Stimulated activated CD4-positive, alpha-beta T cell treated with anti-CD3 and anti-CD28 coated beads, TNF-alpha, amount 100 ng/mL, for 48 hours (primary cell): ENCODE measurements at regions not wholly inside any gene's neighbourhood (a gene's known extent, or its start where the extent isn't known, plus 50 kb on each side); places are given as distances from the start of the nearest gene placed in this dataset.

Source experiments
- DNase-seq, 3 donors: peaks; one replicate each; pipeline ENCODE4 v3.0.0-alpha.2; 2020; ENCODE audit warnings: low read depth in 3 of 3

- DNase-seq, result no peak
Observed at GRCh38 chr14:98864211-98864610, 407.8 kb downstream of the BCL11B start.

- DNase-seq, result no peak
Observed at GRCh38 chr14:98867146-98867545, 404.9 kb downstream of the BCL11B start.

GRCh38 chr14:98867726-98868125, 404.3 kb downstream of the BCL11B start:
- DNase-seq, result no peak

- DNase-seq, result no peak
Observed at GRCh38 chr14:98868866-98869265, 403.1 kb downstream of the BCL11B start.

GRCh38 chr14:98871796-98872195, 400.2 kb downstream of the BCL11B start:
- no peak for DNase-seq

- no peak for DNase-seq
Observed at GRCh38 chr14:98877065-98877464, 394.9 kb downstream of the BCL11B start.

- DNase-seq, result no peak
Observed at GRCh38 chr14:98878282-98878681, 393.7 kb downstream of the BCL11B start.

GRCh38 chr14:98886982-98887381, 385.0 kb downstream of the BCL11B start:
- no peak for DNase-seq

GRCh38 chr14:98888281-98888680, 383.7 kb downstream of the BCL11B start:
- no peak for DNase-seq

- DNase-seq, result no peak
Observed at GRCh38 chr14:98888927-98889835, 382.8 kb downstream of the BCL11B start.

- no peak for DNase-seq
Observed at GRCh38 chr14:98889836-98890185, 382.2 kb downstream of the BCL11B start.

GRCh38 chr14:98890556-98891340, 381.2 kb downstream of the BCL11B start:
- DNase-seq, result no peak

GRCh38 chr14:98893675-98894074, 378.3 kb downstream of the BCL11B start:
- no peak for DNase-seq

GRCh38 chr14:98894600-98894999, 377.4 kb downstream of the BCL11B start:
- DNase-seq, result no peak

GRCh38 chr14:98896449-98896848, 375.5 kb downstream of the BCL11B start:
- DNase-seq, result no peak

GRCh38 chr14:98897605-98898309, 374.2 kb downstream of the BCL11B start:
- no peak for DNase-seq

GRCh38 chr14:98899441-98899840, 372.6 kb downstream of the BCL11B start:
- no peak for DNase-seq

GRCh38 chr14:98900236-98900635, 371.8 kb downstream of the BCL11B start:
- no peak for DNase-seq

GRCh38 chr14:98900798-98901197, 371.2 kb downstream of the BCL11B start:
- no peak for DNase-seq

- no peak for DNase-seq
Observed at GRCh38 chr14:98901511-98902205, 370.3 kb downstream of the BCL11B start.

GRCh38 chr14:98903371-98903770, 368.6 kb downstream of the BCL11B start:
- no peak for DNase-seq

GRCh38 chr14:98904677-98905076, 367.3 kb downstream of the BCL11B start:
- DNase-seq, result no peak
